ENCODE measurements at regions not wholly inside any gene's neighbourhood (a gene's known extent, or its start where the extent isn't known, plus 50 kb on each side); places are given as distances from the start of the nearest gene placed in this dataset.

GRCh38 chrX:132568291-132568690 lies 79.5 kb upstream of the MBNL3 start:
- 21 to 51% methylated on average over 2 of the region's 2 CpGs for WGBS, 2 donors
- H3K27me3 ChIP-seq (ENCODE audit: control insufficient read depth in 3 of 3, insufficient read depth in 3 of 3, low read length in 2 of 3): peaks cover 0 to 44% (median 6%) of the 10 kb centered on the region in 3 donors
- H3K27ac ChIP-seq (ENCODE audit: low read depth in 1 of 2, low read length in 1 of 2): no peak overlapping the region
- H3K9ac ChIP-seq (ENCODE audit: insufficient read depth in 1 of 2, low read length in 2 of 2): no peak overlapping the region
- no peak for ATAC-seq (ENCODE audit: insufficient read depth, low FRiP score)
- H3K4me3 ChIP-seq: no peak overlapping the region
- no peak for TF ChIP-seq CTCF (IDR thresholded peaks at IDR 0.05; ENCODE audit: control extremely low read depth, extremely low read depth)
- no peaks in the 10 kb centered on the region for H3K36me3 ChIP-seq (ENCODE audit: control insufficient read depth in 4 of 4, insufficient read depth in 4 of 4, low read length in 4 of 4)
- no peaks in the 10 kb centered on the region for H3K4me1 ChIP-seq (ENCODE audit: control insufficient read depth in 5 of 5, insufficient read depth in 5 of 5, low read length in 5 of 5)
- DNase-seq: no peak
- no peaks in the 10 kb centered on the region for H3K9me3 ChIP-seq (ENCODE audit: control insufficient read depth in 4 of 4, insufficient read depth in 3 of 4, low read length in 3 of 4)

- H3K9ac ChIP-seq (ENCODE audit: insufficient read depth in 1 of 2, low read length in 2 of 2): no peak overlapping the region
- no peaks in the 10 kb centered on the region for H3K9me3 ChIP-seq (ENCODE audit: control insufficient read depth in 4 of 4, insufficient read depth in 3 of 4, low read length in 3 of 4)
- ATAC-seq (ENCODE audit: insufficient read depth, low FRiP score): no peak
- H3K27ac ChIP-seq (ENCODE audit: low read depth in 1 of 2, low read length in 1 of 2): no peak overlapping the region
- no peak for TF ChIP-seq CTCF (IDR thresholded peaks at IDR 0.05; ENCODE audit: control extremely low read depth, extremely low read depth)
- no peak overlapping the region for H3K4me3 ChIP-seq
- 56 to 88% methylated on average over 3 of the region's 3 CpGs for WGBS, 2 donors
- H3K36me3 ChIP-seq (ENCODE audit: control insufficient read depth in 4 of 4, insufficient read depth in 4 of 4, low read length in 4 of 4): no peaks in the 10 kb centered on the region
- no peak for DNase-seq
- H3K4me1 ChIP-seq (ENCODE audit: control insufficient read depth in 5 of 5, insufficient read depth in 5 of 5, low read length in 5 of 5): no peaks in the 10 kb centered on the region
- H3K27me3 ChIP-seq (ENCODE audit: control insufficient read depth in 3 of 3, insufficient read depth in 3 of 3, low read length in 2 of 3): peaks cover 0 to 37% (median 16%) of the 10 kb centered on the region in 3 donors
Observed at GRCh38 chrX:132565273-132565672, 76.4 kb upstream of the MBNL3 start.

GRCh38 chrX:132563976-132564375 lies 75.1 kb upstream of the MBNL3 start:
- Histone ChIP-seq H3K9me3 (ENCODE audit: control insufficient read depth in 4 of 4, insufficient read depth in 3 of 4, low read length in 3 of 4) (no peaks in the 10 kb centered on the region), H3K4me3 (no peak overlapping the region), H3K27me3 (ENCODE audit: control insufficient read depth in 3 of 3, insufficient read depth in 3 of 3, low read length in 2 of 3) (peaks cover 0 to 36% (median 16%) of the 10 kb centered on the region in 3 donors), H3K4me1 (ENCODE audit: control insufficient read depth in 5 of 5, insufficient read depth in 5 of 5, low read length in 5 of 5) (no peaks in the 10 kb centered on the region), H3K36me3 (ENCODE audit: control insufficient read depth in 4 of 4, insufficient read depth in 4 of 4, low read length in 4 of 4) (no peaks in the 10 kb centered on the region), H3K9ac (ENCODE audit: insufficient read depth in 1 of 2, low read length in 2 of 2) (no peak overlapping the region), H3K27ac (ENCODE audit: low read depth in 1 of 2, low read length in 1 of 2) (no peak overlapping the region)
- 41 to 94% methylated on average over 2 of the region's 2 CpGs for WGBS, 2 donors
- DNase-seq (no peak), ATAC-seq (ENCODE audit: insufficient read depth, low FRiP score) (no peak)
- TF ChIP-seq CTCF (IDR thresholded peaks at IDR 0.05; ENCODE audit: control extremely low read depth, extremely low read depth): no peak

GRCh38 chrX:132561974-132562373 lies 73.1 kb upstream of the MBNL3 start:
- Histone ChIP-seq H3K4me3 (no peak overlapping the region), H3K9ac (ENCODE audit: insufficient read depth in 1 of 2, low read length in 2 of 2) (no peak overlapping the region), H3K36me3 (ENCODE audit: control insufficient read depth in 4 of 4, insufficient read depth in 4 of 4, low read length in 4 of 4) (no peaks in the 10 kb centered on the region), H3K4me1 (ENCODE audit: control insufficient read depth in 5 of 5, insufficient read depth in 5 of 5, low read length in 5 of 5) (no peaks in the 10 kb centered on the region), H3K9me3 (ENCODE audit: control insufficient read depth in 4 of 4, insufficient read depth in 3 of 4, low read length in 3 of 4) (no peaks in the 10 kb centered on the region), H3K27ac (ENCODE audit: low read depth in 1 of 2, low read length in 1 of 2) (no peak overlapping the region), H3K27me3 (ENCODE audit: control insufficient read depth in 3 of 3, insufficient read depth in 3 of 3, low read length in 2 of 3) (peaks cover 0 to 32% (median 21%) of the 10 kb centered on the region in 3 donors)
- DNase-seq: no peak
- no peak for TF ChIP-seq CTCF (IDR thresholded peaks at IDR 0.05; ENCODE audit: control extremely low read depth, extremely low read depth)
- WGBS, 2 donors: 73 to 100% methylated on average over 1 of the region's 1 CpG
- no peak for ATAC-seq (ENCODE audit: insufficient read depth, low FRiP score)
